SK-N-MC (cell line): ENCODE measurements at regions not wholly inside any gene's neighbourhood (a gene's known extent, or its start where the extent isn't known, plus 50 kb on each side); places are given as distances from the start of the nearest gene placed in this dataset.

Experiments
- EZH2 ChIP-seq: fragments of 200-600 bp; sonication (generic); IDR thresholded peaks from one replicate; pipeline ENCODE4 v1.6.1; 2017; ENCODE audit warnings: antibody characterized with exemption
- FOXP2 ChIP-seq: optimal IDR thresholded peaks from 2 replicates; pipeline ENCODE3; 2011; ENCODE audit warnings: mild to moderate bottlenecking, moderate library complexity; ENCODE audit not compliant: insufficient read depth; ENCODE audit errors: extremely low read length, control extremely low read depth
- POLR2AphosphoS5 ChIP-seq: IDR thresholded peaks from 2 replicates; pipeline ENCODE4 v1.6.1; 2012; ENCODE audit warnings: mild to moderate bottlenecking, low read depth, low read length, borderline replicate concordance

DNA sequence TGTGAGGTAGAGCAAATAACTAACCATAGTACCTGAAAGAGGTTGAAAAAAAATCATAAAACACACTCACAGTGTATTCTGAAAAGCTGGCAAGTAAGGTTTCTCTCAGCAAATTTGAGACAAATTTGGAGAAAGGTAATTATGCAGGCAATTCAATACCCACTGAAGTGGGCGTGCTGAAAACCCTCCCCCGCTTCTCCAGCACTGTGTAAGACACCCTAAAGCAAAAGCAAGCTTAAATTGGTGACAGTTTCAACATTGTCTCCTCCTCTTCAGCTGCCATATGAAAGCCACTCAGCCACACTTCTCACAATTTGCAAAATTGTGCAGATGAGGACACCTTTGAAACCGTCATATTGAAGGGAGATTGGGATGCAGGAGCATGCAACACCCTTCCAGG lies 322.3 kb upstream of the CDH6 start:
- TF ChIP-seq POLR2AphosphoS5 (no peak), EZH2 (no peak), FOXP2 (no peak)
